ENCODE measurements at regions not wholly inside any gene's neighbourhood (a gene's known extent, or its start where the extent isn't known, plus 50 kb on each side); places are given as distances from the start of the nearest gene placed in this dataset.

DNA sequence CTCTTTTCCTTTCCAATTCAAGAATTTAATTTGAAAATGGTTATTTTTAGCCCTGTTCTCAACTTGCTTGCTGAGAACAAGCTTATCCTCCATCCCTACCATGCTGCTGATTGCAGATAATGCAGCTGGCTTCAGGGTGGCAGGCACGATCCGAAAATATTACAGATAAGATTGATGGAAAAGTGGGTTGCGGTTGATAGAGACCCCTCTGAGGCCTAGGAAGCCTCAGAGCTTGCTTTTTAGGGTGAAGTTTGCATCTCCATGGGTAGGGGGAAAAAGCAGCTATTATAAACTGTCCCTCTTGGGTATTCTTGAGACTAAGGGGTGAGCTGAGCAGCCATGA lies 116.5 kb upstream of the GOT2 start:
- TF ChIP-seq EP300 (IDR thresholded peaks at IDR 0.05) (no peak), POLR2A (IDR thresholded peaks at IDR 0.05; ENCODE audit: low read length) (no peak), SREBF2 (IDR thresholded peaks at IDR 0.05) (no peak), CHD2 (IDR thresholded peaks at IDR 0.05; ENCODE audit: low read length, partially characterized antibody) (no peak), BHLHE40 (IDR thresholded peaks at IDR 0.05; ENCODE audit: low read depth, low read length) (no peak), PHF8 (IDR thresholded peaks at IDR 0.05; ENCODE audit: borderline replicate concordance, low read depth) (no peak), RCOR1 (IDR thresholded peaks at IDR 0.05; ENCODE audit: low read depth, low read length) (no peak), CEBPB (IDR thresholded peaks at IDR 0.05) (no peak), RAD21 (conservative IDR thresholded peaks at IDR 0.05 in 1 of 2, IDR thresholded peaks at IDR 0.05 in 1 of 2) (no peak)
- TF ChIP-seq, protein P1, sequence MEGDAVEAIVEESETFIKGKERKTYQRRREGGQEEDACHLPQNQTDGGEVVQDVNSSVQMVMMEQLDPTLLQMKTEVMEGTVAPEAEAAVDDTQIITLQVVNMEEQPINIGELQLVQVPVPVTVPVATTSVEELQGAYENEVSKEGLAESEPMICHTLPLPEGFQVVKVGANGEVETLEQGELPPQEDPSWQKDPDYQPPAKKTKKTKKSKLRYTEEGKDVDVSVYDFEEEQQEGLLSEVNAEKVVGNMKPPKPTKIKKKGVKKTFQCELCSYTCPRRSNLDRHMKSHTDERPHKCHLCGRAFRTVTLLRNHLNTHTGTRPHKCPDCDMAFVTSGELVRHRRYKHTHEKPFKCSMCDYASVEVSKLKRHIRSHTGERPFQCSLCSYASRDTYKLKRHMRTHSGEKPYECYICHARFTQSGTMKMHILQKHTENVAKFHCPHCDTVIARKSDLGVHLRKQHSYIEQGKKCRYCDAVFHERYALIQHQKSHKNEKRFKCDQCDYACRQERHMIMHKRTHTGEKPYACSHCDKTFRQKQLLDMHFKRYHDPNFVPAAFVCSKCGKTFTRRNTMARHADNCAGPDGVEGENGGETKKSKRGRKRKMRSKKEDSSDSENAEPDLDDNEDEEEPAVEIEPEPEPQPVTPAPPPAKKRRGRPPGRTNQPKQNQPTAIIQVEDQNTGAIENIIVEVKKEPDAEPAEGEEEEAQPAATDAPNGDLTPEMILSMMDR (IDR thresholded peaks at IDR 0.05): no peak
- TF ChIP-seq, protein P2, sequence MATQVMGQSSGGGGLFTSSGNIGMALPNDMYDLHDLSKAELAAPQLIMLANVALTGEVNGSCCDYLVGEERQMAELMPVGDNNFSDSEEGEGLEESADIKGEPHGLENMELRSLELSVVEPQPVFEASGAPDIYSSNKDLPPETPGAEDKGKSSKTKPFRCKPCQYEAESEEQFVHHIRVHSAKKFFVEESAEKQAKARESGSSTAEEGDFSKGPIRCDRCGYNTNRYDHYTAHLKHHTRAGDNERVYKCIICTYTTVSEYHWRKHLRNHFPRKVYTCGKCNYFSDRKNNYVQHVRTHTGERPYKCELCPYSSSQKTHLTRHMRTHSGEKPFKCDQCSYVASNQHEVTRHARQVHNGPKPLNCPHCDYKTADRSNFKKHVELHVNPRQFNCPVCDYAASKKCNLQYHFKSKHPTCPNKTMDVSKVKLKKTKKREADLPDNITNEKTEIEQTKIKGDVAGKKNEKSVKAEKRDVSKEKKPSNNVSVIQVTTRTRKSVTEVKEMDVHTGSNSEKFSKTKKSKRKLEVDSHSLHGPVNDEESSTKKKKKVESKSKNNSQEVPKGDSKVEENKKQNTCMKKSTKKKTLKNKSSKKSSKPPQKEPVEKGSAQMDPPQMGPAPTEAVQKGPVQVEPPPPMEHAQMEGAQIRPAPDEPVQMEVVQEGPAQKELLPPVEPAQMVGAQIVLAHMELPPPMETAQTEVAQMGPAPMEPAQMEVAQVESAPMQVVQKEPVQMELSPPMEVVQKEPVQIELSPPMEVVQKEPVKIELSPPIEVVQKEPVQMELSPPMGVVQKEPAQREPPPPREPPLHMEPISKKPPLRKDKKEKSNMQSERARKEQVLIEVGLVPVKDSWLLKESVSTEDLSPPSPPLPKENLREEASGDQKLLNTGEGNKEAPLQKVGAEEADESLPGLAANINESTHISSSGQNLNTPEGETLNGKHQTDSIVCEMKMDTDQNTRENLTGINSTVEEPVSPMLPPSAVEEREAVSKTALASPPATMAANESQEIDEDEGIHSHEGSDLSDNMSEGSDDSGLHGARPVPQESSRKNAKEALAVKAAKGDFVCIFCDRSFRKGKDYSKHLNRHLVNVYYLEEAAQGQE (IDR thresholded peaks at IDR 0.05): no peak
- TF ChIP-seq, protein P3, sequence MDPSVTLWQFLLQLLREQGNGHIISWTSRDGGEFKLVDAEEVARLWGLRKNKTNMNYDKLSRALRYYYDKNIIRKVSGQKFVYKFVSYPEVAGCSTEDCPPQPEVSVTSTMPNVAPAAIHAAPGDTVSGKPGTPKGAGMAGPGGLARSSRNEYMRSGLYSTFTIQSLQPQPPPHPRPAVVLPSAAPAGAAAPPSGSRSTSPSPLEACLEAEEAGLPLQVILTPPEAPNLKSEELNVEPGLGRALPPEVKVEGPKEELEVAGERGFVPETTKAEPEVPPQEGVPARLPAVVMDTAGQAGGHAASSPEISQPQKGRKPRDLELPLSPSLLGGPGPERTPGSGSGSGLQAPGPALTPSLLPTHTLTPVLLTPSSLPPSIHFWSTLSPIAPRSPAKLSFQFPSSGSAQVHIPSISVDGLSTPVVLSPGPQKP (IDR thresholded peaks at IDR 0.05; ENCODE audit: low read depth, low read length): no peak
